ENCODE measurements at regions not wholly inside any gene's neighbourhood (a gene's known extent, or its start where the extent isn't known, plus 50 kb on each side); places are given as distances from the start of the nearest gene placed in this dataset.

GRCh38 chr5:136600306-136600705, 235.0 kb upstream of the TRPC7 start:
- no peak for TF ChIP-seq CTCF (IDR thresholded peaks at IDR 0.05; ENCODE audit: borderline replicate concordance, extremely low read depth, low read length, poor library complexity, severe bottlenecking)
- TF ChIP-seq EZH2 (IDR thresholded peaks at IDR 0.05; ENCODE audit: borderline replicate concordance, low read depth, low read length, severe bottlenecking) = no peak
- DNase-seq = no peak
- no peak overlapping the region for H3K27ac ChIP-seq (ENCODE audit: low read length)
- ATAC-seq (ENCODE audit: insufficient read depth, low read depth) = no peak
- no peaks in the 10 kb centered on the region for H3K4me1 ChIP-seq (ENCODE audit: insufficient read depth, low read length)
- no peak overlapping the region for H3K4me2 ChIP-seq (ENCODE audit: insufficient read depth, low read length)
- peaks cover 20% of the 10 kb centered on the region for H3K9me3 ChIP-seq (ENCODE audit: insufficient read depth, low read length, severe bottlenecking)
- H4K20me1 ChIP-seq (ENCODE audit: insufficient read depth, low read length) = no peaks in the 10 kb centered on the region
- H3K9ac ChIP-seq (ENCODE audit: low read depth, low read length) = no peak overlapping the region
- H3K4me3 ChIP-seq (ENCODE audit: low read depth in 1 of 2, low read length in 2 of 2) = no peak overlapping the region
- H3K27me3 ChIP-seq (ENCODE audit: insufficient read depth, low read length, poor library complexity) = no peaks in the 10 kb centered on the region
- H3K79me2 ChIP-seq (ENCODE audit: insufficient read depth, low read length) = no peaks in the 10 kb centered on the region
- no peaks in the 10 kb centered on the region for H3K36me3 ChIP-seq (ENCODE audit: insufficient read depth, low read length)
- no peak overlapping the region for H2AFZ ChIP-seq (ENCODE audit: low read depth, low read length)

- H3K4me2 ChIP-seq (ENCODE audit: insufficient read depth, low read length) = no peak overlapping the region
- H3K36me3 ChIP-seq (ENCODE audit: insufficient read depth, low read length) = no peaks in the 10 kb centered on the region
- ATAC-seq (ENCODE audit: insufficient read depth, low read depth) (no peak), DNase-seq (no peak)
- no peak overlapping the region for H2AFZ ChIP-seq (ENCODE audit: low read depth, low read length)
- no peaks in the 10 kb centered on the region for H4K20me1 ChIP-seq (ENCODE audit: insufficient read depth, low read length)
- H3K27ac ChIP-seq (ENCODE audit: low read length) = no peak overlapping the region
- H3K4me3 ChIP-seq (ENCODE audit: low read depth in 1 of 2, low read length in 2 of 2) = no peak overlapping the region
- no peaks in the 10 kb centered on the region for H3K4me1 ChIP-seq (ENCODE audit: insufficient read depth, low read length)
- no peaks in the 10 kb centered on the region for H3K79me2 ChIP-seq (ENCODE audit: insufficient read depth, low read length)
- peaks cover 20% of the 10 kb centered on the region for H3K9me3 ChIP-seq (ENCODE audit: insufficient read depth, low read length, severe bottlenecking)
- H3K27me3 ChIP-seq (ENCODE audit: insufficient read depth, low read length, poor library complexity) = no peaks in the 10 kb centered on the region
- no peak overlapping the region for H3K9ac ChIP-seq (ENCODE audit: low read depth, low read length)
- no peak for TF ChIP-seq EZH2 (IDR thresholded peaks at IDR 0.05; ENCODE audit: borderline replicate concordance, low read depth, low read length, severe bottlenecking)
- no peak for TF ChIP-seq CTCF (IDR thresholded peaks at IDR 0.05; ENCODE audit: borderline replicate concordance, extremely low read depth, low read length, poor library complexity, severe bottlenecking)
Measured at GRCh38 chr5:136598802-136599404, 233.6 kb upstream of the TRPC7 start.

GRCh38 chr5:136594416-136594815, 229.1 kb upstream of the TRPC7 start:
- Histone ChIP-seq H3K9me3 (ENCODE audit: insufficient read depth, low read length, severe bottlenecking) (no peaks in the 10 kb centered on the region), H3K79me2 (ENCODE audit: insufficient read depth, low read length) (no peaks in the 10 kb centered on the region), H3K4me3 (ENCODE audit: low read depth in 1 of 2, low read length in 2 of 2) (no peak overlapping the region), H4K20me1 (ENCODE audit: insufficient read depth, low read length) (no peaks in the 10 kb centered on the region), H3K27ac (ENCODE audit: low read length) (no peak overlapping the region), H2AFZ (ENCODE audit: low read depth, low read length) (no peak overlapping the region), H3K4me1 (ENCODE audit: insufficient read depth, low read length) (no peaks in the 10 kb centered on the region), H3K4me2 (ENCODE audit: insufficient read depth, low read length) (no peak overlapping the region), H3K27me3 (ENCODE audit: insufficient read depth, low read length, poor library complexity) (no peaks in the 10 kb centered on the region), H3K36me3 (ENCODE audit: insufficient read depth, low read length) (no peaks in the 10 kb centered on the region), H3K9ac (ENCODE audit: low read depth, low read length) (no peak overlapping the region)
- TF ChIP-seq EZH2 (IDR thresholded peaks at IDR 0.05; ENCODE audit: borderline replicate concordance, low read depth, low read length, severe bottlenecking) = no peak
- TF ChIP-seq CTCF (IDR thresholded peaks at IDR 0.05; ENCODE audit: borderline replicate concordance, extremely low read depth, low read length, poor library complexity, severe bottlenecking) = no peak
- no peak for DNase-seq
- no peak for ATAC-seq (ENCODE audit: insufficient read depth, low read depth)

All from DND-41 (cell line).